ENCODE measurements at regions not wholly inside any gene's neighbourhood (a gene's known extent, or its start where the extent isn't known, plus 50 kb on each side); places are given as distances from the start of the nearest gene placed in this dataset.

- TF ChIP-seq POLR2A (IDR thresholded peaks at IDR 0.05; ENCODE audit: low read depth, low read length) (no peak), CTCF (conservative IDR thresholded peaks at IDR 0.05; ENCODE audit: low read depth, low read length) (no peak), USF2 (IDR thresholded peaks at IDR 0.05; ENCODE audit: low read depth, low read length) (no peak)
Measured at GRCh38 chr13:84400706-84401105, 518.4 kb upstream of the SLITRK1 start.

Data from IMR-90 (cell line).